GM12878 (cell line): ENCODE measurements at regions not wholly inside any gene's neighbourhood (a gene's known extent, or its start where the extent isn't known, plus 50 kb on each side); places are given as distances from the start of the nearest gene placed in this dataset.

ENCODE experiments used
- ATAC-seq: fragments of 200-7000 bp; cut with Tn5 transposase; 3 replicates; pipeline ENCODE4 v1.9.1; 2020; ENCODE audit warnings: mild to moderate bottlenecking, moderate library complexity
- BruUV-seq: library from RNA; stranded (reverse); fragments of 400-500 nt; replicated peaks from 2 replicates; lab custom pipeline; 2021; lab: Mats Ljungman, UMichigan
- CTCF ChIA-PET: fragments of 300-600 bp; sonication (Branson Sonifier 250); formaldehyde crosslinking; extraction: SDS; loops from one replicate; lab custom pipeline; 2021; ENCODE audit warnings: inconsistent platforms; lab: Yijun Ruan, JAX
- POLR2A ChIA-PET: fragments of 350-600 bp; formaldehyde crosslinking; extraction: SDS; loops from one replicate; lab custom pipeline; 2021; ENCODE audit warnings: inconsistent platforms; lab: Charles Lee
- RAD21 ChIA-PET: fragments of 300-600 bp; sonication (Branson Sonifier 250); formaldehyde crosslinking; loops from one replicate; lab custom pipeline; 2023; ENCODE audit warnings: antibody characterized with exemption; ENCODE audit not compliant: unreplicated experiment; lab: Charles Lee
- SMC1A ChIA-PET: fragments of 300-600 bp; sonication (Branson Sonifier 250); formaldehyde crosslinking; loops from one replicate; lab custom pipeline; 2023; ENCODE audit not compliant: unreplicated experiment, uncharacterized antibody; lab: Charles Lee
- DNase-seq: peaks from one replicate; pipeline ENCODE4 v3.0.0-alpha.2; 2011; ENCODE audit warnings: low read depth, low spot score
- FAIRE-seq: peaks from 3 replicates; lab custom pipeline; 2011; peaks lifted over from hg19 to GRCh38; lab: Jason Lieb, UNC
- H2AFZ ChIP-seq: 2 replicates; pipeline ENCODE4 v1.6.0; 2011; ENCODE audit warnings: low read depth, low read length, control low read depth; ENCODE audit not compliant: control insufficient read depth
- H3K27ac ChIP-seq: 2 replicates; pipeline ENCODE4 v1.5.1; 2011; ENCODE audit warnings: control low read depth; ENCODE audit not compliant: control insufficient read depth, insufficient read depth
- H3K27me3 ChIP-seq, 2 experiments: replicated peaks in 1 of 2; 2 replicates each; pipeline versions ENCODE4 v1.6.0 to v1.6.1; 2011; ENCODE audit warnings: low read length in 1 of 2; ENCODE audit not compliant: control insufficient read depth in 2 of 2, insufficient read depth in 2 of 2
- H3K36me3 ChIP-seq, 2 experiments: 2 replicates each; pipeline ENCODE4 v1.5.1; 2011; ENCODE audit warnings: low read length in 1 of 2; ENCODE audit not compliant: control insufficient read depth in 2 of 2, insufficient read depth in 2 of 2
- H3K4me1 ChIP-seq: 2 replicates; pipeline ENCODE4 v1.6.1; 2011; ENCODE audit warnings: mild to moderate bottlenecking, low read length, moderate library complexity, mixed read lengths; ENCODE audit not compliant: control insufficient read depth, insufficient read depth
- H3K4me2 ChIP-seq: 2 replicates; pipeline ENCODE4 v1.6.0; 2011; ENCODE audit warnings: control low read depth; ENCODE audit not compliant: control insufficient read depth, insufficient read depth
- H3K4me3 ChIP-seq: fragments of 200-600 bp; sonication (generic); 2 replicates; pipeline ENCODE4 v1.5.1; 2016
- H3K79me2 ChIP-seq: 2 replicates; pipeline ENCODE4 v1.6.0; 2011; ENCODE audit warnings: low read length; ENCODE audit not compliant: control insufficient read depth, insufficient read depth
- H3K9ac ChIP-seq: 2 replicates; pipeline ENCODE4 v1.8.0; 2011; ENCODE audit warnings: low read length, control low read depth, mixed read lengths; ENCODE audit not compliant: control insufficient read depth, insufficient read depth
- H3K9me3 ChIP-seq: replicated peaks from 3 replicates; pipeline ENCODE4 v1.5.1; 2011; ENCODE audit warnings: mild to moderate bottlenecking, low read length; ENCODE audit not compliant: control insufficient read depth, insufficient read depth
- H4K20me1 ChIP-seq: 2 replicates; pipeline ENCODE4 v1.6.0; 2011; ENCODE audit not compliant: control insufficient read depth, insufficient read depth
- CBX3 ChIP-seq: fragments of 200-600 bp; sonication (generic); IDR thresholded peaks from 2 replicates; pipeline ENCODE4 v1.6.1; 2016; ENCODE audit warnings: low read depth, borderline replicate concordance
- CTCF ChIP-seq, 3 experiments: IDR thresholded peaks in 2 of 3; conservative IDR thresholded peaks in 1 of 3; 2 replicates each; pipeline ENCODE4 v1.5.1; 2011; ENCODE audit warnings: low read depth in 3 of 3, low read length in 3 of 3, mild to moderate bottlenecking in 3 of 3, control low read depth in 2 of 3, moderate library complexity in 2 of 3, inconsistent platforms in 1 of 3, mixed read lengths in 1 of 3; ENCODE audit not compliant: control insufficient read depth in 2 of 3, insufficient read depth in 1 of 3; ENCODE audit errors: extremely low read depth in 1 of 3
- EED ChIP-seq: sonication (generic); IDR thresholded peaks from 2 replicates; pipeline ENCODE4 v1.6.1; 2016; ENCODE audit warnings: antibody characterized with exemption, low read depth
- EZH2 ChIP-seq: IDR thresholded peaks from 2 replicates; pipeline ENCODE4 v1.6.1; 2012; ENCODE audit warnings: low read depth, mild to moderate bottlenecking, control low read depth, inconsistent platforms, low read length, borderline replicate concordance; ENCODE audit not compliant: control insufficient read depth
- GABPA ChIP-seq: IDR thresholded peaks from 2 replicates; pipeline ENCODE4 v1.6.1; 2014; ENCODE audit warnings: antibody characterized with exemption, low read depth, mild to moderate bottlenecking, inconsistent platforms
- IRF4 ChIP-seq: IDR thresholded peaks from 2 replicates; pipeline ENCODE4 v1.6.1; 2011; ENCODE audit warnings: low read depth, low read length
- KDM1A ChIP-seq: fragments of 200-600 bp; sonication (generic); IDR thresholded peaks from 2 replicates; pipeline ENCODE4 v1.6.1; 2016; ENCODE audit warnings: borderline replicate concordance
- MYB ChIP-seq: fragments of 150-350 bp; IDR thresholded peaks from 2 replicates; pipeline ENCODE4 v1.6.1; 2014; ENCODE audit warnings: mild to moderate bottlenecking, low read depth, low read length, borderline replicate concordance
- MYC ChIP-seq: IDR thresholded peaks from 2 replicates; pipeline ENCODE4 v1.6.1; 2011; ENCODE audit warnings: mild to moderate bottlenecking, low read length, moderate library complexity, inconsistent platforms; ENCODE audit not compliant: insufficient read depth, insufficient replicate concordance, insufficient read length, severe bottlenecking
- PAX8 ChIP-seq: fragments of 450-650 bp; IDR thresholded peaks from 2 replicates; pipeline ENCODE4 v1.6.1; 2017; ENCODE audit warnings: mild to moderate bottlenecking, moderate library complexity
- SIN3A ChIP-seq: IDR thresholded peaks from 2 replicates; pipeline ENCODE4 v1.6.1; 2012; ENCODE audit warnings: low read depth, low read length, improper control_type of control experiment
- TBL1XR1 ChIP-seq: IDR thresholded peaks from 2 replicates; pipeline ENCODE4 v1.6.1; 2012; ENCODE audit warnings: low read depth, low read length, improper control_type of control experiment
- ZNF24 ChIP-seq: fragments of 450-650 bp; IDR thresholded peaks from 2 replicates; pipeline ENCODE4 v1.6.1; 2017; ENCODE audit warnings: antibody characterized with exemption, mild to moderate bottlenecking
- ZZZ3 ChIP-seq: IDR thresholded peaks from 2 replicates; pipeline ENCODE4 v1.6.1; 2011; ENCODE audit warnings: low read depth; ENCODE audit not compliant: control insufficient read depth, insufficient read length
- WGBS: methylation state at CpG from one replicate; pipeline ENCODE4 v1.1.6; 2016; ENCODE audit warnings: low lambda C conversion rate; ENCODE audit not compliant: insufficient replicate concordance, insufficient coverage; ENCODE audit errors: missing lambda C conversion rate; 5-methylcytosine and 5-hydroxymethylcytosine counted together
- in situ Hi-C: fragments of 300-500 bp; cut with MboI; formaldehyde crosslinking; loops from 9 replicates; pipeline ENCODE4 v1.14.3; 2018; ENCODE audit warnings: mixed read lengths
- intact Hi-C: fragments of 100-400 bp; cut with micrococcal nuclease; formaldehyde crosslinking; loops from one replicate; pipeline ENCODE4 v1.14.2; 2022; ENCODE audit not compliant: unreplicated experiment
- TF ChIP-seq, protein P1 (sequence below): fragments of 450-650 bp; IDR thresholded peaks from 2 replicates; pipeline ENCODE4 v1.6.1; 2017; ENCODE audit warnings: antibody characterized with exemption, mild to moderate bottlenecking, moderate library complexity
- TF ChIP-seq, protein P2 (sequence below): IDR thresholded peaks from 2 replicates; pipeline ENCODE4 v1.6.1; 2011; ENCODE audit warnings: mild to moderate bottlenecking, low read depth, low read length, moderate library complexity; ENCODE audit not compliant: insufficient replicate concordance

DNA sequence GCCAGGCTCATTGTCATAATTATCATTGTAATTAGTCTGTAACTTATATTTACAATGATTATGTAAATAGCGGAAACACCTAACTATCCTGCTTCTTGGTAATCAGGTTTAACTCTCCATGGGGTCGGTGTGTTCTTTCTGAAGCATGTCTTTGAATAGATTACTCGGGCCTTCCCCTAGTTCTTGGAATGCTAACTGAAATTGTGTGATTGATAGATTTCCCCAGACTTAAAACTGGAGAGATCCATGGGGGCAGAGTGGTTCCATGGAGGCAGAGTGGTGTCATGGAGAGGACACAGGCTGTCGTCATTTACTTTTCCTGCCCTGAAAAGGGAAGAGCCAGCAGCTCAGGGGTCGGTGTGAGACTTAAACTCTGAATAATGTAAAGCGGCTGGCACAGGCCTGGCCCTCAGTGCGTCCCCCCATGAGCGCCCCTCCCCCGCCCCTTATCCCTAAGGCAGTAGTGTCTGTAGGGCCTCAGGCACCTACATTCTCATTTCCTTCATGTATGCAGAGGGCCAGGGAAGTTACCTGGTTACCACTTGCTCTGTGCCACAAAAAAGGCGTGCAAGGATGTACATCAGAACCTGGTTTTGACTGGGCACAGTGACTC, 225.1 kb downstream of the TM9SF2 start:
- Histone ChIP-seq H2AFZ (no peak overlapping the region), H3K9ac (no peak overlapping the region), H3K4me3 (no peak overlapping the region), H3K27ac (no peak overlapping the region), H3K79me2 (no peaks in the 10 kb centered on the region), H3K9me3 (no peaks in the 10 kb centered on the region), H3K36me3 (no peaks in the 10 kb centered on the region), H3K4me2 (no peak overlapping the region), H3K4me1 (peaks cover 6% of the 10 kb centered on the region; the same call in 1 of the 2 replicates), H4K20me1 (no peaks in the 10 kb centered on the region), H3K27me3 (no peaks in the 10 kb centered on the region)
- DNase-seq (no peak), FAIRE-seq (no peak), ATAC-seq (no peak)
- SMC1A ChIA-PET: interaction anchor here (1.0 to 1.1 kb wide), 2 partner anchors 9 to 82 kb away, joined by 3 read pairs; no protein-coding TSS in a partner anchor
- no peak for TF ChIP-seq SIN3A
- no peak for TF ChIP-seq KDM1A
- TF ChIP-seq MYC: no peak
- no peak for TF ChIP-seq ZZZ3
- TF ChIP-seq TBL1XR1: no peak
- TF ChIP-seq, protein P1, sequence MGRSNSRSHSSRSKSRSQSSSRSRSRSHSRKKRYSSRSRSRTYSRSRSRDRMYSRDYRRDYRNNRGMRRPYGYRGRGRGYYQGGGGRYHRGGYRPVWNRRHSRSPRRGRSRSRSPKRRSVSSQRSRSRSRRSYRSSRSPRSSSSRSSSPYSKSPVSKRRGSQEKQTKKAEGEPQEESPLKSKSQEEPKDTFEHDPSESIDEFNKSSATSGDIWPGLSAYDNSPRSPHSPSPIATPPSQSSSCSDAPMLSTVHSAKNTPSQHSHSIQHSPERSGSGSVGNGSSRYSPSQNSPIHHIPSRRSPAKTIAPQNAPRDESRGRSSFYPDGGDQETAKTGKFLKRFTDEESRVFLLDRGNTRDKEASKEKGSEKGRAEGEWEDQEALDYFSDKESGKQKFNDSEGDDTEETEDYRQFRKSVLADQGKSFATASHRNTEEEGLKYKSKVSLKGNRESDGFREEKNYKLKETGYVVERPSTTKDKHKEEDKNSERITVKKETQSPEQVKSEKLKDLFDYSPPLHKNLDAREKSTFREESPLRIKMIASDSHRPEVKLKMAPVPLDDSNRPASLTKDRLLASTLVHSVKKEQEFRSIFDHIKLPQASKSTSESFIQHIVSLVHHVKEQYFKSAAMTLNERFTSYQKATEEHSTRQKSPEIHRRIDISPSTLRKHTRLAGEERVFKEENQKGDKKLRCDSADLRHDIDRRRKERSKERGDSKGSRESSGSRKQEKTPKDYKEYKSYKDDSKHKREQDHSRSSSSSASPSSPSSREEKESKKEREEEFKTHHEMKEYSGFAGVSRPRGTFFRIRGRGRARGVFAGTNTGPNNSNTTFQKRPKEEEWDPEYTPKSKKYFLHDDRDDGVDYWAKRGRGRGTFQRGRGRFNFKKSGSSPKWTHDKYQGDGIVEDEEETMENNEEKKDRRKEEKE: no peak
- TF ChIP-seq CTCF (IDR thresholded peaks at IDR 0.05 in 2 of 3, conservative IDR thresholded peaks at IDR 0.05 in 1 of 3; ENCODE audit: control insufficient read depth in 2 of 3, extremely low read depth in 1 of 3, insufficient read depth in 1 of 3, low read depth in 3 of 3, low read length in 3 of 3): no peak
- no peak for TF ChIP-seq IRF4
- TF ChIP-seq GABPA: no peak
- TF ChIP-seq, protein P2, sequence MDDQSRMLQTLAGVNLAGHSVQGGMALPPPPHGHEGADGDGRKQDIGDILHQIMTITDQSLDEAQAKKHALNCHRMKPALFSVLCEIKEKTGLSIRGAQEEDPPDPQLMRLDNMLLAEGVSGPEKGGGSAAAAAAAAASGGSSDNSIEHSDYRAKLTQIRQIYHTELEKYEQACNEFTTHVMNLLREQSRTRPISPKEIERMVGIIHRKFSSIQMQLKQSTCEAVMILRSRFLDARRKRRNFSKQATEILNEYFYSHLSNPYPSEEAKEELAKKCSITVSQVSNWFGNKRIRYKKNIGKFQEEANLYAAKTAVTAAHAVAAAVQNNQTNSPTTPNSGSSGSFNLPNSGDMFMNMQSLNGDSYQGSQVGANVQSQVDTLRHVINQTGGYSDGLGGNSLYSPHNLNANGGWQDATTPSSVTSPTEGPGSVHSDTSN: no peak
- TF ChIP-seq MYB: no peak
- TF ChIP-seq EZH2: no peak
- no peak for TF ChIP-seq ZNF24
- no peak for TF ChIP-seq CBX3
- no peak for TF ChIP-seq PAX8
- no peak for TF ChIP-seq EED
- WGBS: 93% methylated on average over 10 of the region's 10 CpGs
- BruUV-seq: no TSS peak
- in situ Hi-C loops (no loop called here), intact Hi-C loops (no loop called here)
- RAD21 ChIA-PET: interaction anchor here (1.1 kb wide), 1 partner anchor 10 kb away, joined by 4 read pairs; no protein-coding TSS in a partner anchor
- POLR2A ChIA-PET: no interaction called here
- CTCF ChIA-PET: no interaction called here
